PC-3 (cell line): ENCODE measurements at regions not wholly inside any gene's neighbourhood (a gene's known extent, or its start where the extent isn't known, plus 50 kb on each side); places are given as distances from the start of the nearest gene placed in this dataset.
"Not testable (repeated sequence)": the region's sequence is repeated elsewhere in the genome, so short reads cannot be mapped to it uniquely, and the experiment has no call there.

Experiments used
- ATAC-seq: fragments of 200-7000 bp; cut with Tn5 transposase; 2 replicates; pipeline ENCODE4 v1.9.1; 2020; ENCODE audit warnings: mild to moderate bottlenecking, moderate library complexity
- BruUV-seq: library from RNA; stranded (reverse); fragments of 400-500 nt; replicated peaks from 2 replicates; lab custom pipeline; 2021; lab: Mats Ljungman, UMichigan
- CTCF ChIA-PET: fragments of 300-600 bp; sonication (Branson Sonifier 250); formaldehyde crosslinking; loops from one replicate; lab custom pipeline; 2022; ENCODE audit warnings: antibody characterized with exemption; lab: Charles Lee
- POLR2A ChIA-PET: fragments of 300-600 bp; sonication (Branson Sonifier 250); formaldehyde crosslinking; loops from one replicate; lab custom pipeline; 2022; ENCODE audit warnings: antibody characterized with exemption; ENCODE audit not compliant: unreplicated experiment; lab: Charles Lee
- DNase-seq: peaks from one replicate; pipeline ENCODE4 v3.0.0-alpha.2; 2015
- H2AFZ ChIP-seq: fragments of 300-600 bp; sonication (generic); 2 replicates; pipeline ENCODE4 v1.6.0; 2016; ENCODE audit warnings: antibody characterized with exemption, low read length
- H3F3A ChIP-seq: fragments of 300-600 bp; sonication (generic); one replicate; pipeline ENCODE4 v1.6.0; 2017; ENCODE audit warnings: antibody characterized with exemption, low read length, control low read depth, mild to moderate bottlenecking; ENCODE audit not compliant: unreplicated experiment
- H3K27ac ChIP-seq: fragments of 300-600 bp; sonication (generic); 2 replicates; pipeline ENCODE4 v1.5.1; 2016; ENCODE audit warnings: mild to moderate bottlenecking, low read length
- H3K27me3 ChIP-seq: fragments of 300-600 bp; sonication (generic); 2 replicates; pipeline ENCODE4 v1.6.1; 2016; ENCODE audit warnings: low read length, mixed read lengths
- H3K36me3 ChIP-seq: fragments of 300-600 bp; sonication (generic); 2 replicates; pipeline ENCODE4 v1.6.1; 2016; ENCODE audit warnings: low read depth, mixed run types, low read length, mixed read lengths
- H3K4me1 ChIP-seq: fragments of 300-600 bp; sonication (generic); 2 replicates; pipeline ENCODE4 v1.5.1; 2016; ENCODE audit warnings: low read length; ENCODE audit not compliant: insufficient read depth
- H3K4me2 ChIP-seq: fragments of 300-600 bp; sonication (generic); 2 replicates; pipeline ENCODE4 v1.6.0; 2016; ENCODE audit warnings: low read length
- H3K4me3 ChIP-seq: fragments of 300-600 bp; sonication (generic); 2 replicates; pipeline ENCODE4 v1.5.1; 2016; ENCODE audit warnings: mild to moderate bottlenecking, low read length, mixed read lengths
- H3K79me2 ChIP-seq: fragments of 300-600 bp; sonication (generic); 2 replicates; pipeline ENCODE4 v1.6.1; 2017; ENCODE audit warnings: low read length, mixed read lengths
- H3K9ac ChIP-seq: fragments of 300-600 bp; sonication (generic); 2 replicates; pipeline ENCODE4 v1.6.0; 2016; ENCODE audit warnings: mild to moderate bottlenecking, low read length
- H3K9me2 ChIP-seq: fragments of 300-600 bp; sonication (generic); replicated peaks from 2 replicates; pipeline ENCODE4 v1.6.1; 2016; ENCODE audit warnings: mixed run types, low read length, mixed read lengths
- H3K9me3 ChIP-seq: fragments of 300-600 bp; sonication (generic); 2 replicates; pipeline ENCODE4 v1.6.1; 2016; ENCODE audit warnings: low read length, mixed read lengths
- H4K20me1 ChIP-seq: fragments of 300-600 bp; sonication (generic); 2 replicates; pipeline ENCODE4 v1.6.1; 2016; ENCODE audit warnings: low read length, mixed read lengths
- EZH2 ChIP-seq: fragments of 300-600 bp; sonication (generic); IDR thresholded peaks from one replicate; pipeline ENCODE4 v1.6.1; 2017; ENCODE audit warnings: antibody characterized with exemption, mild to moderate bottlenecking, low read length; ENCODE audit not compliant: unreplicated experiment
- EZH2phosphoT487 ChIP-seq: fragments of 300-600 bp; sonication (generic); IDR thresholded peaks from 2 replicates; pipeline ENCODE4 v1.6.1; 2018; ENCODE audit warnings: mild to moderate bottlenecking, antibody characterized with exemption, low read length, borderline replicate concordance
- intact Hi-C: fragments of 100-400 bp; cut with micrococcal nuclease; formaldehyde crosslinking; loops from 2 replicates; pipeline ENCODE4 v1.9.0; 2023
- TF ChIP-seq, protein P1 (sequence below): fragments of 300-600 bp; sonication (generic); conservative IDR thresholded peaks from 2 replicates; pipeline ENCODE4 v1.5.1; 2017; ENCODE audit warnings: antibody characterized with exemption, low read depth, mild to moderate bottlenecking, low read length

DNA sequence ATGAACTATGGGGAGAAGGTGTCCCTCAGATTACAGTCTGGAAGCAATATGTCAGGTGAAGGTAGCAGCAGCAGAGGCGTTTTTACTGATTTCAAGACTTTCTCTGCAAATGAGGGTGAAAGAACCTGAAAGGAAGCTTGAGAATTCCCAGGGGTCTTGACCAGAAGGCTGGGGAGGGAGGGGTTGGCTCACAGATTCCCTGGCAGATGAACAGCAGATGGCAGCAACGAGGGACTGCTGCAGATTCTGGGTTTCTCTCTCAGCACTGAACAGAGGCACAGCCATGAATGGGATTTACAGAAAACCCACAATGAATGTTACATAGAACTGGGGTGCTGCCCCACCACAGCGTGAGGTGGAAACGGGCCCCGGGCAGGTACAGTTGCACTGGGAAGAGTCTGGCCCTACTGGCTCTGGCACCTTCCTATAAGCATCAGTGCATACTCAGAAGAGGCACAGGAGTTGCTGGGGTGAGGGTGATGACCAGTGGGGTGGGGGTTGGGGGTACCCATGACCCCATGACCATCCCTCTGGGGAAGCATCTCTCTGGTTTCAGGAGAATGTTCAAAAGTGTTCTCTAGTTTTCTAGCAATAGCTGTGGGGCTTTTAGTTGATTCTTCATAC is 317.8 kb downstream of the SH2D4B start:
- Histone ChIP-seq H3F3A (no peaks in the 10 kb centered on the region), H4K20me1 (no peaks in the 10 kb centered on the region), H3K4me1 (no peaks in the 10 kb centered on the region), H3K79me2 (no peaks in the 10 kb centered on the region), H3K9me3 (no peaks in the 10 kb centered on the region), H2AFZ (no peak overlapping the region), H3K4me2 (no peak overlapping the region), H3K9me2 (no peaks in the 10 kb centered on the region), H3K27ac (no peak overlapping the region), H3K36me3 (no peaks in the 10 kb centered on the region), H3K9ac (no peak overlapping the region), H3K4me3 (no peak overlapping the region), H3K27me3 (no peaks in the 10 kb centered on the region)
- intact Hi-C loops, result no loop called here
- CTCF ChIA-PET, result no interaction called here
- no TSS peak for BruUV-seq
- DNase-seq, result no peak
- POLR2A ChIA-PET, result no interaction called here
- ATAC-seq, result no peak
- TF ChIP-seq, protein P1, sequence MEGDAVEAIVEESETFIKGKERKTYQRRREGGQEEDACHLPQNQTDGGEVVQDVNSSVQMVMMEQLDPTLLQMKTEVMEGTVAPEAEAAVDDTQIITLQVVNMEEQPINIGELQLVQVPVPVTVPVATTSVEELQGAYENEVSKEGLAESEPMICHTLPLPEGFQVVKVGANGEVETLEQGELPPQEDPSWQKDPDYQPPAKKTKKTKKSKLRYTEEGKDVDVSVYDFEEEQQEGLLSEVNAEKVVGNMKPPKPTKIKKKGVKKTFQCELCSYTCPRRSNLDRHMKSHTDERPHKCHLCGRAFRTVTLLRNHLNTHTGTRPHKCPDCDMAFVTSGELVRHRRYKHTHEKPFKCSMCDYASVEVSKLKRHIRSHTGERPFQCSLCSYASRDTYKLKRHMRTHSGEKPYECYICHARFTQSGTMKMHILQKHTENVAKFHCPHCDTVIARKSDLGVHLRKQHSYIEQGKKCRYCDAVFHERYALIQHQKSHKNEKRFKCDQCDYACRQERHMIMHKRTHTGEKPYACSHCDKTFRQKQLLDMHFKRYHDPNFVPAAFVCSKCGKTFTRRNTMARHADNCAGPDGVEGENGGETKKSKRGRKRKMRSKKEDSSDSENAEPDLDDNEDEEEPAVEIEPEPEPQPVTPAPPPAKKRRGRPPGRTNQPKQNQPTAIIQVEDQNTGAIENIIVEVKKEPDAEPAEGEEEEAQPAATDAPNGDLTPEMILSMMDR, result no peak; the same call in 1 of the 2 replicates
- TF ChIP-seq EZH2phosphoT487 (no peak), EZH2 (no peak)

DNA sequence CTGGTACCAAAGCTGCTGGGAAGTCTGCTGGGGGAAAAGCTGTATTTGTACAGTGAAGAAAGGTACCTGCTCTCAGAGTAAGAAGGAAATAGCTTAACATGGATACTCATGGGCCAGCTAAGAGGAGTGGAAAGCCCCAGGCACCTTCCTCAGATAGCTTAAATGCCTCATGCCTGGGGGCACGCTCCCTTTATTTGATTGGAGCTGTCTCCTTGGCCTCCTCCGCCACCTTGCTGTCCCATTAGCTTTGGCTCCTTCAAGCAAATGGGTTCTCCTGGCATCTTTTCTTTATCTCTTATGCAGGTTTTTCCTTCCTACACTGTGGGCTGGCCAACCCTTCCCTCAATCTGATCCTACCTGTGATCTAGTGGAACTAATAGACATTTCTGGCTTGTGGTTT is 318.5 kb downstream of the SH2D4B start:
- Histone ChIP-seq H3K27me3 (no peaks in the 10 kb centered on the region), H3K27ac (no peak overlapping the region), H3F3A (no peaks in the 10 kb centered on the region), H3K79me2 (no peaks in the 10 kb centered on the region), H4K20me1 (no peaks in the 10 kb centered on the region), H2AFZ (no peak overlapping the region), H3K9me2 (no peaks in the 10 kb centered on the region), H3K4me3 (no peak overlapping the region), H3K36me3 (no peaks in the 10 kb centered on the region), H3K9me3 (no peaks in the 10 kb centered on the region), H3K9ac (no peak overlapping the region), H3K4me2 (no peak overlapping the region), H3K4me1 (no peaks in the 10 kb centered on the region)
- ChIA-PET POLR2A (no interaction called here), CTCF (no interaction called here)
- DNase-seq (no peak), ATAC-seq (no peak)
- intact Hi-C loops, result no loop called here
- TF ChIP-seq EZH2phosphoT487, result no peak
- no peak for TF ChIP-seq EZH2
- TF ChIP-seq, protein P1, result no peak
- no TSS peak for BruUV-seq

DNA sequence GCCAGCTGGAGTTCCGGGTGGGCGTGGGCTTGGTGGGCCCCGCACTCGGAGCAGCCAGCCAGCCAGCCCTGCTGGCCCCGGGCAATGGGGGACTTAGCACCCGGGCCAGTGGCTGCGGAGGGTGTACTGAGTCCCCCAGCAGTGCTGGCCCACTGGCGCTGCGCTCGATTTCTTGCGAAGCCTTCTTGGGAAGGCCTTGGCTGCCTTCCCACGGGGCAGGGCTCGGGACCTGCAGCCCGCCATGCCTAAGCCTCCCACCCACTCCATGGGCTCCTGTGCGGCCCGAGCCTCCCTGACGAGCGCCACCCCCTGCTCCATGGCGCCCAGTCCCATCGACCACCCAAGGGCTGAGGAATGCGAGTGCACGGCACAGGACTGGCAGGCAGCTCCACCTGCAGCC is 321.6 kb downstream of the SH2D4B start:
- POLR2A ChIA-PET, ATAC-seq, H3K36me3 ChIP-seq, H3K27ac ChIP-seq, BruUV-seq, H3K9ac ChIP-seq, H3K4me3 ChIP-seq, CTCF ChIA-PET, H2AFZ ChIP-seq, H3K9me2 ChIP-seq, H3K4me2 ChIP-seq, DNase-seq, H4K20me1 ChIP-seq, intact Hi-C loops, H3K4me1 ChIP-seq, H3K79me2 ChIP-seq, H3F3A ChIP-seq, H3K9me3 ChIP-seq, H3K27me3 ChIP-seq: not testable (repeated sequence)
